WERI-Rb-1 (cell line): ENCODE measurements at regions not wholly inside any gene's neighbourhood (a gene's known extent, or its start where the extent isn't known, plus 50 kb on each side); places are given as distances from the start of the nearest gene placed in this dataset.

Source experiments
- DNase-seq: peaks from one replicate; pipeline ENCODE4 v3.0.0-alpha.2; 2020
- H3K27ac ChIP-seq: fragments of 250-450 bp; sonication (Bioruptor Pico); 2 replicates; pipeline ENCODE4 v1.5.1; 2020; ENCODE audit warnings: mild to moderate bottlenecking, moderate library complexity
- H3K27me3 ChIP-seq: fragments of 250-450 bp; sonication (Bioruptor Pico); 2 replicates; pipeline ENCODE4 v1.5.1; 2021; ENCODE audit warnings: mild to moderate bottlenecking, low read depth, moderate library complexity; ENCODE audit not compliant: insufficient read depth, severe bottlenecking
- H3K36me3 ChIP-seq: fragments of 250-450 bp; sonication (Bioruptor Pico); 2 replicates; pipeline ENCODE4 v1.5.1; 2020; ENCODE audit warnings: mild to moderate bottlenecking, moderate library complexity
- H3K4me3 ChIP-seq: 2 replicates; pipeline ENCODE4 v1.5.1; 2011; ENCODE audit warnings: low read depth, mild to moderate bottlenecking, control low read depth, low read length
- H3K9me3 ChIP-seq: fragments of 250-450 bp; sonication (Bioruptor Pico); 2 replicates; pipeline ENCODE4 v1.5.1; 2021; ENCODE audit warnings: mild to moderate bottlenecking, moderate library complexity; ENCODE audit not compliant: severe bottlenecking
- TF ChIP-seq, protein P1 (sequence below): IDR thresholded peaks from 2 replicates; pipeline ENCODE4 v1.5.1; 2011; ENCODE audit warnings: low read depth, mild to moderate bottlenecking, control low read depth, inconsistent platforms, low read length

GRCh38 chr2:6024784-6025183 is 332.6 kb downstream of the SOX11 start:
- Histone ChIP-seq H3K36me3 (no peaks in the 10 kb centered on the region), H3K4me3 (no peak overlapping the region), H3K9me3 (no peaks in the 10 kb centered on the region), H3K27me3 (no peaks in the 10 kb centered on the region), H3K27ac (no peak overlapping the region)
- no peak for DNase-seq
- TF ChIP-seq, protein P1, sequence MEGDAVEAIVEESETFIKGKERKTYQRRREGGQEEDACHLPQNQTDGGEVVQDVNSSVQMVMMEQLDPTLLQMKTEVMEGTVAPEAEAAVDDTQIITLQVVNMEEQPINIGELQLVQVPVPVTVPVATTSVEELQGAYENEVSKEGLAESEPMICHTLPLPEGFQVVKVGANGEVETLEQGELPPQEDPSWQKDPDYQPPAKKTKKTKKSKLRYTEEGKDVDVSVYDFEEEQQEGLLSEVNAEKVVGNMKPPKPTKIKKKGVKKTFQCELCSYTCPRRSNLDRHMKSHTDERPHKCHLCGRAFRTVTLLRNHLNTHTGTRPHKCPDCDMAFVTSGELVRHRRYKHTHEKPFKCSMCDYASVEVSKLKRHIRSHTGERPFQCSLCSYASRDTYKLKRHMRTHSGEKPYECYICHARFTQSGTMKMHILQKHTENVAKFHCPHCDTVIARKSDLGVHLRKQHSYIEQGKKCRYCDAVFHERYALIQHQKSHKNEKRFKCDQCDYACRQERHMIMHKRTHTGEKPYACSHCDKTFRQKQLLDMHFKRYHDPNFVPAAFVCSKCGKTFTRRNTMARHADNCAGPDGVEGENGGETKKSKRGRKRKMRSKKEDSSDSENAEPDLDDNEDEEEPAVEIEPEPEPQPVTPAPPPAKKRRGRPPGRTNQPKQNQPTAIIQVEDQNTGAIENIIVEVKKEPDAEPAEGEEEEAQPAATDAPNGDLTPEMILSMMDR: no peak

DNA sequence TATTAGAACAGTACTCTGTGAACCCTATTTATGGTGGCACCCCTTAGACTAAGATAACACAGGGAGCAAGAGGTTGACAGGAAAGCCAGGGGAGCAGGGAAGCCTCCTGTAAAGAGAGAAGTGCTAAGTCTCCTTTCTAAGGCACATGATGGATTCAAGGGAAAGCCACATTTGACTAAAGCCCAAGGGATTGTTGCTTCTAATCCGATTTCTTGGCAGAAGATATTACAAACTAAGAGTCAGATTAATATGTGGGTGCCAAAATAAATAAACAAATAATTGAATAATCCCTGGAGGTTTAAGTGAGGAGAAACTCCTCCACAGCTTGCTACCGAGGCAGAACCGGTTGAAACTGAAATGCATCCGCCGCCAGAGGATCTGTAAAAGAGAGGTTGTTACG is 333.2 kb downstream of the SOX11 start:
- H3K4me3 ChIP-seq: no peak overlapping the region

DNA sequence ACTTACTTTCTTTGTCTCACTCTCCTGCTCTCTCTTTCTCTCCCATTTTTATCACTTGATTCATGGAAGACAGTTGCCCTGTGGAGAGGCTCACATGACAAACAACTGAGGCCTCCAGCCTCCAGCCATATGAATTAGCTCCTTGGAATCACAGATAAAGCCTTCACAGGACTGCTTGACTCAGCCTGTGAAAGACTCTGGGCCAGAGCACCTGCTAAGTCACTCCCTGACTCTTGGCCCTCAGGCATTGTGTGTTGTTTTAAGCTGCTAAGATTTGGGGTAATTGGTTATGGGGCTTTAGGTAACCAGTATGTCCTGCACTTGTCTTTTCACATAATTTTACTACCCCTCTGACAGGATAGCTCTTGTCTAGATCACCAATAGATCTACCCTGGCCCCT is 334.9 kb downstream of the SOX11 start:
- Histone ChIP-seq H3K36me3 (no peaks in the 10 kb centered on the region), H3K4me3 (no peak overlapping the region), H3K9me3 (no peaks in the 10 kb centered on the region), H3K27ac (no peak overlapping the region), H3K27me3 (no peaks in the 10 kb centered on the region)
- DNase-seq: no peak
- TF ChIP-seq, protein P1: no peak

More for the DNA sequence above, 333.2 kb downstream of the SOX11 start:
- no peaks in the 10 kb centered on the region for H3K27me3 ChIP-seq
- TF ChIP-seq, protein P1: no peak
- H3K27ac ChIP-seq: no peak overlapping the region
- H3K9me3 ChIP-seq: no peaks in the 10 kb centered on the region
- H3K36me3 ChIP-seq: no peaks in the 10 kb centered on the region
- peak; percentile 54 for DNase-seq

DNA sequence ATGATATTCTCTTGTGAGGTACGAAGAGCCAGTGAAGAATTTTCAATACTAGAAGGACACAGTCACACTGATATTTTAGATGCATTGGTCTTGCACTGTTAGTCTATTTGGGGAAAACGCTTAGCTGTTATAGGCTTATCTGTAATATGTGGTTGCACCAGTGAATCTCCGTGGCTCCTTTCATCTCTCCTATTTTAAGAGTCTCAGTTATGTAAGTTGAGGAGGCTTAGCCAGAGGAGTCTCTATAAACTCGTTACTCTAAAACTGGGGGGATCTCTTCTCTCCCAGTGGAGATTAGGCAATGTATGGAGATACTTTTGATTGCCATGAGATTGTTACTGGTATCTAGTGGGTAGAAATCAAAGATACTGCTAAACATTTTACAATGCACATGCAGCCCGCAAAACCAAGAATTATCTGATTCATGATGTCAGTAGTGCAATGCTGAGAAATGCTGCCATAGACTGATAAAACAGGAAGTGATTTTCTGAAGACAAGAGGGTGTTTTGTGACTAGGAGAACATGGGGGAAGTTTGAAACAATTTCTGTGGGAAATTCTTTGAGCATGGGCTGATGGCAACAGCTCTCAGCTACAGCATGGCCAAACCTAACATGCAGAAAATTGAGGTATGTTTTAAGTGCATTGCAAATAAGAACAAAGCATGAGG is 339.1 kb downstream of the SOX11 start:
- Histone ChIP-seq H3K27ac (no peak overlapping the region), H3K9me3 (no peaks in the 10 kb centered on the region), H3K27me3 (no peaks in the 10 kb centered on the region), H3K4me3 (no peak overlapping the region), H3K36me3 (no peaks in the 10 kb centered on the region)
- TF ChIP-seq, protein P1: no peak
- DNase-seq: no peak

DNA sequence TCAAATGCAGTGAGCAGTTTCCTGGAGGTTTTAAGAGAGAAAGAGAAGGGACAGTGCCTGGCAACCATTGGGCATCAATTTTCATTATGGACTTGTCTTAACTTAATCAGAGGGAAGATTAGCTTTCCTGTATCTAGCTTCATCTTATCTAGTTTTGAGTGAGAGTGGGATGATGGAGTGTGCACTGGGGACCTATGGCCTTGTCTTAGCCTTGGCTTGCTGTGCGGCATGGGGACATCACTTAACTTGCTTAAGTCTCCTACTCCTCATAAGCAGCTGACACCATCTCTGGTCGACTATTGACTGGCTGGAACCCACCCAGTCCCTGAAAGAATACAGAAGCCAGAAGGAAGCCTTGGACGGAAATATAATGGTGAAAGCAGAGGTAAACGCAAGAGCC is 344.0 kb downstream of the SOX11 start:
- Histone ChIP-seq H3K27me3 (no peaks in the 10 kb centered on the region), H3K36me3 (no peaks in the 10 kb centered on the region), H3K9me3 (no peaks in the 10 kb centered on the region), H3K27ac (no peak overlapping the region), H3K4me3 (no peak overlapping the region)
- TF ChIP-seq, protein P1: no peak
- DNase-seq: no peak

- H3K4me3 ChIP-seq: no peak overlapping the region
- H3K9me3 ChIP-seq: peaks cover 7% of the 10 kb centered on the region
- TF ChIP-seq, protein P1: no peak
- no peaks in the 10 kb centered on the region for H3K36me3 ChIP-seq
- H3K27ac ChIP-seq: no peak overlapping the region
- DNase-seq: no peak
- H3K27me3 ChIP-seq: no peaks in the 10 kb centered on the region
Observed at GRCh38 chr2:6043238-6043637, 351.1 kb downstream of the SOX11 start.
